ENCODE measurements at regions not wholly inside any gene's neighbourhood (a gene's known extent, or its start where the extent isn't known, plus 50 kb on each side); places are given as distances from the start of the nearest gene placed in this dataset.

GRCh38 chr21:18907076-18907475 lies 503.5 kb upstream of the TMPRSS15 start:
- intact Hi-C loops (cut with micrococcal nuclease) = no loop called here
- ATAC-seq = no peak
- Mint-ChIP-seq H3K27ac (no peak overlapping the region), H3K4me3 (no peak overlapping the region), H3K4me1 (no peaks in the 10 kb centered on the region), H3K27me3 (no peaks in the 10 kb centered on the region), H3K36me3 (no peaks in the 10 kb centered on the region), H3K9me3 (peaks cover 0 to 23% (median 4%) of the 10 kb centered on the region in 11 donors)
- Histone ChIP-seq H3K27ac (ENCODE audit: low read depth, low read length) (no peak overlapping the region), H3K27me3 (ENCODE audit: control insufficient read depth in 2 of 2, insufficient read depth in 2 of 2, low read length in 2 of 2) (no peaks in the 10 kb centered on the region), H3K4me3 (ENCODE audit: low read length) (no peak overlapping the region), H3K4me1 (ENCODE audit: control insufficient read depth in 2 of 2, insufficient read depth in 2 of 2, low read length in 2 of 2) (no peaks in the 10 kb centered on the region), H3K36me3 (ENCODE audit: control insufficient read depth in 2 of 3, insufficient read depth in 3 of 3, low read length in 3 of 3) (no peaks in the 10 kb centered on the region), H3K9me3 (ENCODE audit: control insufficient read depth in 2 of 3, low read length in 3 of 3) (no peaks in the 10 kb centered on the region)
- no peak for DNase-seq
- ChIA-PET CTCF (no interaction called here), POLR2A (no interaction called here)

GRCh38 chr21:18908641-18909040 lies 505.1 kb upstream of the TMPRSS15 start:
- no peaks in the 10 kb centered on the region for H3K27me3 Mint-ChIP-seq
- Histone ChIP-seq H3K27me3 (ENCODE audit: control insufficient read depth in 2 of 2, insufficient read depth in 2 of 2, low read length in 2 of 2) (no peaks in the 10 kb centered on the region), H3K4me1 (ENCODE audit: control insufficient read depth in 2 of 2, insufficient read depth in 2 of 2, low read length in 2 of 2) (no peaks in the 10 kb centered on the region), H3K4me3 (ENCODE audit: low read length) (no peak overlapping the region), H3K27ac (ENCODE audit: low read depth, low read length) (no peak overlapping the region), H3K36me3 (ENCODE audit: control insufficient read depth in 2 of 3, insufficient read depth in 3 of 3, low read length in 3 of 3) (no peaks in the 10 kb centered on the region), H3K9me3 (ENCODE audit: control insufficient read depth in 2 of 3, low read length in 3 of 3) (peaks cover 0 to 5% (median 0%) of the 10 kb centered on the region in 3 experiments)
- ChIA-PET CTCF (no interaction called here), POLR2A (no interaction called here)
- no peak for ATAC-seq
- no peak overlapping the region for H3K27ac Mint-ChIP-seq
- intact Hi-C loops (cut with micrococcal nuclease) = no loop called here
- H3K9me3 Mint-ChIP-seq = peaks cover 0 to 29% (median 6%) of the 10 kb centered on the region in 11 donors
- no peak overlapping the region for H3K4me3 Mint-ChIP-seq
- H3K4me1 Mint-ChIP-seq = no peaks in the 10 kb centered on the region
- no peak for DNase-seq
- no peaks in the 10 kb centered on the region for H3K36me3 Mint-ChIP-seq

DNA sequence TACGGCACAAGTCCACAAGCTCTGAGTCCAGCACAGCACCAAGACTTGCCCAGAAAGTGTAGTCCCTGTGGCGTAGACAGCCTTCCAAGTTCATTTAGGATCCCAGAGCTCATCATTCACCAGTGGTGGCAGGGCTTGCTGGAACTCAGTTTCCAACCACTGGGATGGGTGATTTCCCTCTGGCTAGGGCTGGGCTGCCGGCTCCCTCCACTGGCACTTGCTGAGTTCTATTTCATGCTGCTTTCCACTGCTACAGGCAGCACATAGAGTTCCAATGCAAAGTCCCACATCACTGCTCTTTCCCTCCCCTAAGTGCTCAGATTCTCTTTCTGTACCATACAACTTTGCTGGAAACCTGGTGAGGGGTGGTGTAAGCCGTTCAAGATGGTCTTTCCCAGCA lies 510.3 kb upstream of the TMPRSS15 start:
- no peak overlapping the region for H3K4me3 Mint-ChIP-seq
- H3K4me1 ChIP-seq (ENCODE audit: control insufficient read depth in 2 of 2, insufficient read depth in 2 of 2, low read length in 2 of 2) = no peaks in the 10 kb centered on the region
- DNase-seq = no peak
- no peak overlapping the region for H3K27ac ChIP-seq (ENCODE audit: low read depth, low read length)
- no peak overlapping the region for H3K27ac Mint-ChIP-seq
- no peak for ATAC-seq
- POLR2A ChIA-PET = no interaction called here
- H3K36me3 ChIP-seq (ENCODE audit: control insufficient read depth in 2 of 3, insufficient read depth in 3 of 3, low read length in 3 of 3) = no peaks in the 10 kb centered on the region
- CTCF ChIA-PET = no interaction called here
- H3K9me3 Mint-ChIP-seq = peaks cover 0 to 23% (median 9%) of the 10 kb centered on the region in 11 donors
- H3K27me3 Mint-ChIP-seq = no peaks in the 10 kb centered on the region
- intact Hi-C loops (cut with micrococcal nuclease) = no loop called here
- no peaks in the 10 kb centered on the region for H3K4me1 Mint-ChIP-seq
- H3K36me3 Mint-ChIP-seq = no peaks in the 10 kb centered on the region
- no peak overlapping the region for H3K4me3 ChIP-seq (ENCODE audit: low read length)
- no peaks in the 10 kb centered on the region for H3K27me3 ChIP-seq (ENCODE audit: control insufficient read depth in 2 of 2, insufficient read depth in 2 of 2, low read length in 2 of 2)
- H3K9me3 ChIP-seq (ENCODE audit: control insufficient read depth in 2 of 3, low read length in 3 of 3) = peaks cover 0 to 10% (median 0%) of the 10 kb centered on the region in 3 experiments

DNA sequence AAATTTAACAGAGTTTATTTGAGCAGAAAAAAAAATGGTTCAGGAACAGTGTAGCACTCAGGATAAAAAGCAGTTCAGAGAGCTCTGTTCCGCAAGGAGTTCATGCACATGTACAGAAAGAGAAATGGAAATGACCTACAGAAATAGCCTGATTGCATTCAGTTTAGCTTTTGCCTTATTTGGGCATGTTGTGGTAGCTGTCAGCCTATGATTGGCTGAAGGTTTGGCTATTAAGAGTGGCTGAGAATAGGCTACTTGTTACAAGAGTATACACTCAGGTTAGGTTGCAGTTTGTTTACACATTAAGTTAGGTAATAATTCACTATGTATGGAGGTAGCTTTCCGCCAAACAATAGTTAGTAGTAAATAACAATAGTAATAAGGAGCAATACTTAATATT lies 511.0 kb upstream of the TMPRSS15 start:
- Mint-ChIP-seq H3K27ac (no peak overlapping the region), H3K36me3 (no peaks in the 10 kb centered on the region), H3K4me3 (no peak overlapping the region), H3K9me3 (peaks cover 0 to 23% (median 9%) of the 10 kb centered on the region in 11 donors), H3K27me3 (no peaks in the 10 kb centered on the region), H3K4me1 (no peaks in the 10 kb centered on the region)
- DNase-seq (no peak), ATAC-seq (no peak)
- H3K36me3 ChIP-seq (ENCODE audit: control insufficient read depth in 2 of 3, insufficient read depth in 3 of 3, low read length in 3 of 3) = no peaks in the 10 kb centered on the region
- H3K27ac ChIP-seq (ENCODE audit: low read depth, low read length) = no peak overlapping the region
- POLR2A ChIA-PET = no interaction called here
- intact Hi-C loops (cut with micrococcal nuclease) = no loop called here
- H3K9me3 ChIP-seq (ENCODE audit: control insufficient read depth in 2 of 3, low read length in 3 of 3) = peaks cover 0 to 10% (median 0%) of the 10 kb centered on the region in 3 experiments
- no peaks in the 10 kb centered on the region for H3K4me1 ChIP-seq (ENCODE audit: control insufficient read depth in 2 of 2, insufficient read depth in 2 of 2, low read length in 2 of 2)
- H3K27me3 ChIP-seq (ENCODE audit: control insufficient read depth in 2 of 2, insufficient read depth in 2 of 2, low read length in 2 of 2) = no peaks in the 10 kb centered on the region
- CTCF ChIA-PET = no interaction called here
- no peak overlapping the region for H3K4me3 ChIP-seq (ENCODE audit: low read length)

GRCh38 chr21:18917622-18918021 lies 514.0 kb upstream of the TMPRSS15 start:
- Mint-ChIP-seq H3K4me1 (no peaks in the 10 kb centered on the region), H3K4me3 (no peak overlapping the region), H3K27me3 (no peaks in the 10 kb centered on the region), H3K27ac (no peak overlapping the region), H3K9me3 (peaks cover 0 to 12% (median 3%) of the 10 kb centered on the region in 11 donors), H3K36me3 (no peaks in the 10 kb centered on the region)
- no peaks in the 10 kb centered on the region for H3K4me1 ChIP-seq (ENCODE audit: control insufficient read depth in 2 of 2, insufficient read depth in 2 of 2, low read length in 2 of 2)
- CTCF ChIA-PET = interaction anchor here (0.7 kb wide), 1 partner anchor 18 kb away, joined by 3 read pairs; no protein-coding TSS in a partner anchor
- H3K9me3 ChIP-seq (ENCODE audit: control insufficient read depth in 2 of 3, low read length in 3 of 3) = peaks cover 0 to 10% (median 0%) of the 10 kb centered on the region in 3 experiments
- DNase-seq = no peak
- intact Hi-C loops (cut with micrococcal nuclease) = no loop called here
- H3K4me3 ChIP-seq (ENCODE audit: low read length) = no peak overlapping the region
- POLR2A ChIA-PET = no interaction called here
- no peaks in the 10 kb centered on the region for H3K27me3 ChIP-seq (ENCODE audit: control insufficient read depth in 2 of 2, insufficient read depth in 2 of 2, low read length in 2 of 2)
- no peak overlapping the region for H3K27ac ChIP-seq (ENCODE audit: low read depth, low read length)
- H3K36me3 ChIP-seq (ENCODE audit: control insufficient read depth in 2 of 3, insufficient read depth in 3 of 3, low read length in 3 of 3) = no peaks in the 10 kb centered on the region
- ATAC-seq = no peak

GRCh38 chr21:18931237-18931636 lies 527.7 kb upstream of the TMPRSS15 start:
- Histone ChIP-seq H3K4me3 (ENCODE audit: low read length) (no peak overlapping the region), H3K36me3 (ENCODE audit: control insufficient read depth in 2 of 3, insufficient read depth in 3 of 3, low read length in 3 of 3) (no peaks in the 10 kb centered on the region), H3K4me1 (ENCODE audit: control insufficient read depth in 2 of 2, insufficient read depth in 2 of 2, low read length in 2 of 2) (no peaks in the 10 kb centered on the region), H3K9me3 (ENCODE audit: control insufficient read depth in 2 of 3, low read length in 3 of 3) (no peaks in the 10 kb centered on the region), H3K27ac (ENCODE audit: low read depth, low read length) (no peak overlapping the region), H3K27me3 (ENCODE audit: control insufficient read depth in 2 of 2, insufficient read depth in 2 of 2, low read length in 2 of 2) (no peaks in the 10 kb centered on the region)
- CTCF ChIA-PET = no interaction called here
- Mint-ChIP-seq H3K27ac (no peak overlapping the region), H3K36me3 (no peaks in the 10 kb centered on the region), H3K9me3 (peaks cover 0 to 16% (median 4%) of the 10 kb centered on the region in 11 donors), H3K4me1 (no peaks in the 10 kb centered on the region), H3K4me3 (no peak overlapping the region), H3K27me3 (no peaks in the 10 kb centered on the region)
- POLR2A ChIA-PET = no interaction called here
- intact Hi-C loops (cut with micrococcal nuclease) = no loop called here
- ATAC-seq (no peak), DNase-seq (no peak)

DNA sequence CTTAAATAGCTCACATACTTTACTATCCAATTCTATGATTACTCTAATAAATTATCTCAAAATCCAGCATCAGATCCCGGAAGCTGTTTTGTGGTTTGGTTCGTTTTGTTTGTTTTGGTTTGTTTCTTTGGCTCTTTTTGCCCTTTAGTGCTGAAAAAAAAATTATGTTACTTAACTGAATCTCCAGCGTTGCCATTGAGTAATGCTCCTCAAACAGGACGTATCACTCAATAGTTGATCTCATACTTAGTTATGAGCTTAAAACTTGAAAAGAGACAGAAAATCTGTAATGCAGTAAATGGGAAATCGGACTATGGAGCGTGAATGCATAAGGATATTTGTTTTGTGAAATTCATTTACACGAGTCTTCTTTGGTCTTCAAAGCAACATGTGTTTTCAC lies 533.8 kb upstream of the TMPRSS15 start:
- POLR2A ChIA-PET = no interaction called here
- H3K4me1 Mint-ChIP-seq = no peaks in the 10 kb centered on the region
- no peaks in the 10 kb centered on the region for H3K36me3 Mint-ChIP-seq
- Histone ChIP-seq H3K27me3 (ENCODE audit: control insufficient read depth in 2 of 2, insufficient read depth in 2 of 2, low read length in 2 of 2) (no peaks in the 10 kb centered on the region), H3K27ac (ENCODE audit: low read depth, low read length) (no peak overlapping the region), H3K4me1 (ENCODE audit: control insufficient read depth in 2 of 2, insufficient read depth in 2 of 2, low read length in 2 of 2) (no peaks in the 10 kb centered on the region), H3K36me3 (ENCODE audit: control insufficient read depth in 2 of 3, insufficient read depth in 3 of 3, low read length in 3 of 3) (no peaks in the 10 kb centered on the region), H3K4me3 (ENCODE audit: low read length) (no peak overlapping the region), H3K9me3 (ENCODE audit: control insufficient read depth in 2 of 3, low read length in 3 of 3) (no peaks in the 10 kb centered on the region)
- no peak overlapping the region for H3K27ac Mint-ChIP-seq
- no peak for DNase-seq
- intact Hi-C loops (cut with micrococcal nuclease) = no loop called here
- CTCF ChIA-PET = no interaction called here
- no peak overlapping the region for H3K4me3 Mint-ChIP-seq
- peaks cover 0 to 19% (median 3%) of the 10 kb centered on the region in 11 donors for H3K9me3 Mint-ChIP-seq
- H3K27me3 Mint-ChIP-seq = no peaks in the 10 kb centered on the region
- no peak for ATAC-seq
